ENCODE measurements at regions not wholly inside any gene's neighbourhood (a gene's known extent, or its start where the extent isn't known, plus 50 kb on each side); places are given as distances from the start of the nearest gene placed in this dataset.
"Not testable (repeated sequence)": the region's sequence is repeated elsewhere in the genome, so short reads cannot be mapped to it uniquely, and the experiment has no call there.

- DNase-seq, result not testable (repeated sequence)
These were observed 81.6 kb upstream of the FCGR1A start for GRCh38 chr1:149700677-149701567.

- peak; percentile 78 for DNase-seq
These were observed 74.2 kb upstream of the FCGR1A start for GRCh38 chr1:149708192-149708853.

GRCh38 chr1:149711651-149712050, 70.8 kb upstream of the FCGR1A start:
- DNase-seq, result not testable (repeated sequence)

- DNase-seq, result peak; percentile 82
These were observed 70.2 kb upstream of the FCGR1A start for GRCh38 chr1:149712154-149712927.

- DNase-seq, result not testable (repeated sequence)
These were observed 69.0 kb upstream of the FCGR1A start for GRCh38 chr1:149713513-149713912.

- DNase-seq, result not testable (repeated sequence)
These were observed 68.5 kb upstream of the FCGR1A start for GRCh38 chr1:149713952-149714351.

GRCh38 chr1:149724618-149725302, 57.7 kb upstream of the FCGR1A start:
- not testable (repeated sequence) for DNase-seq

GRCh38 chr1:149726688-149727087, 55.8 kb upstream of the FCGR1A start:
- not testable (repeated sequence) for DNase-seq

GRCh38 chr1:149728598-149728997, 53.9 kb upstream of the FCGR1A start:
- DNase-seq, result not testable (repeated sequence)

Data from retina (tissue), 1 donor.